ENCODE measurements at regions not wholly inside any gene's neighbourhood (a gene's known extent, or its start where the extent isn't known, plus 50 kb on each side); places are given as distances from the start of the nearest gene placed in this dataset.

DNA sequence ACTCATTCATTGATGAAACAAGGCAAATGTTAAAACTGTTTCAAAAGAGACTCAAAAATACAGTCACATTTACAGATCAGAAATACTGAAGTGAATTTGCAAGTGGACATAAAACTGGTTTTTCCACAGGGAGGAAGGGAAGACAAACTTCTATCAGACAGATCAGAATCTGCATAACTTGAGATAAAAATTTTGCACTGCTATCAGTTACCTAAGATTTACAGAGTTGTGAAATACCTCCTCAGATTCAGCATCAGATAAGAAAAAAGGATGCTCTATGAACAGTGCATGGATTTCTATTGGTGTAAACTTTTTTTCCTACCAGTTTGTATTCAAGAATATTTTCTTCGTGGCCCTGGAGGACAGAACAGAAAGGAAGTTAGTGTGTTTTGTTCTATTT is 575.4 kb downstream of the RWDD3 start:
- Histone ChIP-seq H3K4me3 (ENCODE audit: low read length) (no peak overlapping the region), H2AFZ (ENCODE audit: low read depth, low read length) (no peak overlapping the region), H3K4me2 (ENCODE audit: low read length) (no peak overlapping the region), H3K27me3 (ENCODE audit: low read depth, low read length) (no peaks in the 10 kb centered on the region), H3K36me3 (replicated peaks; ENCODE audit: low read depth, low read length) (no peaks in the 10 kb centered on the region), H3K9me3 (ENCODE audit: insufficient read depth, low read length) (no peaks in the 10 kb centered on the region), H3K4me1 (ENCODE audit: low read length) (no peaks in the 10 kb centered on the region), H4K20me1 (ENCODE audit: insufficient read depth, low read length) (no peaks in the 10 kb centered on the region), H3K9ac (ENCODE audit: low read length) (no peak overlapping the region), H3K27ac (ENCODE audit: low read length) (no peak overlapping the region), H3K79me2 (ENCODE audit: low read length) (no peaks in the 10 kb centered on the region)
- no peak for TF ChIP-seq EZH2phosphoT487 (IDR thresholded peaks at IDR 0.05; ENCODE audit: low read depth)
- TF ChIP-seq, protein P1, sequence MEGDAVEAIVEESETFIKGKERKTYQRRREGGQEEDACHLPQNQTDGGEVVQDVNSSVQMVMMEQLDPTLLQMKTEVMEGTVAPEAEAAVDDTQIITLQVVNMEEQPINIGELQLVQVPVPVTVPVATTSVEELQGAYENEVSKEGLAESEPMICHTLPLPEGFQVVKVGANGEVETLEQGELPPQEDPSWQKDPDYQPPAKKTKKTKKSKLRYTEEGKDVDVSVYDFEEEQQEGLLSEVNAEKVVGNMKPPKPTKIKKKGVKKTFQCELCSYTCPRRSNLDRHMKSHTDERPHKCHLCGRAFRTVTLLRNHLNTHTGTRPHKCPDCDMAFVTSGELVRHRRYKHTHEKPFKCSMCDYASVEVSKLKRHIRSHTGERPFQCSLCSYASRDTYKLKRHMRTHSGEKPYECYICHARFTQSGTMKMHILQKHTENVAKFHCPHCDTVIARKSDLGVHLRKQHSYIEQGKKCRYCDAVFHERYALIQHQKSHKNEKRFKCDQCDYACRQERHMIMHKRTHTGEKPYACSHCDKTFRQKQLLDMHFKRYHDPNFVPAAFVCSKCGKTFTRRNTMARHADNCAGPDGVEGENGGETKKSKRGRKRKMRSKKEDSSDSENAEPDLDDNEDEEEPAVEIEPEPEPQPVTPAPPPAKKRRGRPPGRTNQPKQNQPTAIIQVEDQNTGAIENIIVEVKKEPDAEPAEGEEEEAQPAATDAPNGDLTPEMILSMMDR (IDR thresholded peaks at IDR 0.05; ENCODE audit: low read depth, low read length): no peak

DNA sequence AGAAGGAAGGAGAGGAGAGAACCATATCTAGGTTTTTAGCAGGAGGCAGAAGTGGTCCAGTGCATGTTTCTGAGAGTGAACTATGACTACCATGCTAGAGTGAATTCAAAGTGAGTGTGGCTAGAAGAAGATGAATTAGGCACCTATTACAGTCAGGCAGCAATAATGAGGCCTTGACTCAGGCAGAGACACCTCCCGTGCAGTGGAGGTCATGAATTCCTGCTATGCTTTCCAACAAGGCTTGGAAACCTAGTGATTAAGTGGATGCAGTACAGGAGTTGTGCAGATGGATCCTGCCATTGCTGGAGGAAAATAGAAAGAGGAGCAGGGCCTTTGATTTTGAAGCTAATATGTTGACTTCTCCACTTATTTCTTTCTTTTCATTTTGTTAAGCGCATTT is 581.5 kb downstream of the RWDD3 start:
- H3K27ac ChIP-seq (ENCODE audit: low read length): no peak overlapping the region
- no peaks in the 10 kb centered on the region for H3K27me3 ChIP-seq (ENCODE audit: low read depth, low read length)
- H3K36me3 ChIP-seq (replicated peaks; ENCODE audit: low read depth, low read length): no peaks in the 10 kb centered on the region
- H3K4me3 ChIP-seq (ENCODE audit: low read length): no peak overlapping the region
- no peak overlapping the region for H2AFZ ChIP-seq (ENCODE audit: low read depth, low read length)
- H3K9me3 ChIP-seq (ENCODE audit: insufficient read depth, low read length): no peaks in the 10 kb centered on the region
- no peaks in the 10 kb centered on the region for H3K4me1 ChIP-seq (ENCODE audit: low read length)
- no peaks in the 10 kb centered on the region for H4K20me1 ChIP-seq (ENCODE audit: insufficient read depth, low read length)
- H3K79me2 ChIP-seq (ENCODE audit: low read length): no peaks in the 10 kb centered on the region
- no peak for TF ChIP-seq EZH2phosphoT487 (IDR thresholded peaks at IDR 0.05; ENCODE audit: low read depth)
- TF ChIP-seq, protein P1 (IDR thresholded peaks at IDR 0.05; ENCODE audit: low read depth, low read length): no peak
- no peak overlapping the region for H3K9ac ChIP-seq (ENCODE audit: low read length)
- no peak overlapping the region for H3K4me2 ChIP-seq (ENCODE audit: low read length)

DNA sequence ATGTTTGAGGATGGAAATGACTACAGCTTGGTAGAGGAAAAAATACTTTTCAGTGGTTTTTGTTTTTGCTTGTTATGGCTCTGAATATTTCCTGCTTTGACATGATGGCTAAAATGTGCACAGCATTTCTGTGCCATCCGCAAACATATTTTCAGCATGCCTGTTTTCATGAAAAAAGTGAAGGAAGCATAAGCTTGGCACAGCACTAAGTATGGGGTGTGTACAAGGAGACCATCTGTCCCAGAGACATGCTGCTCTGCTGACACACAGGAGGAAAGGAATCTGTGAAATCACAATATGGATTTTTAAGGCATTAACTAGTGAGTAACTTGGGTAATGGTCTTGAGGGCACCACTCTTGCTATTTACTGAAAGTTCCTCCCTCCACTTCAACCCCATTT is 595.5 kb downstream of the RWDD3 start:
- no peak overlapping the region for H3K9ac ChIP-seq (ENCODE audit: low read length)
- H3K9me3 ChIP-seq (ENCODE audit: insufficient read depth, low read length): no peaks in the 10 kb centered on the region
- H3K4me1 ChIP-seq (ENCODE audit: low read length): peaks cover 3% of the 10 kb centered on the region
- TF ChIP-seq EZH2phosphoT487 (IDR thresholded peaks at IDR 0.05; ENCODE audit: low read depth): no peak
- TF ChIP-seq, protein P1 (IDR thresholded peaks at IDR 0.05; ENCODE audit: low read depth, low read length): no peak
- no peak overlapping the region for H3K4me3 ChIP-seq (ENCODE audit: low read length)
- no peaks in the 10 kb centered on the region for H3K27me3 ChIP-seq (ENCODE audit: low read depth, low read length)
- H3K79me2 ChIP-seq (ENCODE audit: low read length): no peaks in the 10 kb centered on the region
- H3K36me3 ChIP-seq (replicated peaks; ENCODE audit: low read depth, low read length): no peaks in the 10 kb centered on the region
- H3K4me2 ChIP-seq (ENCODE audit: low read length): no peak overlapping the region
- no peaks in the 10 kb centered on the region for H4K20me1 ChIP-seq (ENCODE audit: insufficient read depth, low read length)
- no peak overlapping the region for H3K27ac ChIP-seq (ENCODE audit: low read length)
- no peak overlapping the region for H2AFZ ChIP-seq (ENCODE audit: low read depth, low read length)

GRCh38 chr1:95832370-95832769 is 598.4 kb downstream of the RWDD3 start:
- H3K9me3 ChIP-seq (ENCODE audit: insufficient read depth, low read length): no peaks in the 10 kb centered on the region
- H3K36me3 ChIP-seq (replicated peaks; ENCODE audit: low read depth, low read length): no peaks in the 10 kb centered on the region
- H4K20me1 ChIP-seq (ENCODE audit: insufficient read depth, low read length): no peaks in the 10 kb centered on the region
- H2AFZ ChIP-seq (ENCODE audit: low read depth, low read length): no peak overlapping the region
- H3K27me3 ChIP-seq (ENCODE audit: low read depth, low read length): no peaks in the 10 kb centered on the region
- no peak overlapping the region for H3K4me2 ChIP-seq (ENCODE audit: low read length)
- TF ChIP-seq, protein P1 (IDR thresholded peaks at IDR 0.05; ENCODE audit: low read depth, low read length): no peak
- TF ChIP-seq EZH2phosphoT487 (IDR thresholded peaks at IDR 0.05; ENCODE audit: low read depth): no peak
- H3K9ac ChIP-seq (ENCODE audit: low read length): no peak overlapping the region
- H3K79me2 ChIP-seq (ENCODE audit: low read length): no peaks in the 10 kb centered on the region
- H3K4me3 ChIP-seq (ENCODE audit: low read length): no peak overlapping the region
- H3K27ac ChIP-seq (ENCODE audit: low read length): no peak overlapping the region
- H3K4me1 ChIP-seq (ENCODE audit: low read length): no peaks in the 10 kb centered on the region
